H9 (cell line): ENCODE measurements at regions not wholly inside any gene's neighbourhood (a gene's known extent, or its start where the extent isn't known, plus 50 kb on each side); places are given as distances from the start of the nearest gene placed in this dataset.

Experiments used
- DNase-seq: peaks from one replicate; pipeline ENCODE4 v3.0.0-alpha.2; 2017
- H2AFZ ChIP-seq: one replicate; pipeline ENCODE4 v1.6.1; 2013; ENCODE audit warnings: mild to moderate bottlenecking, low read length, control low read depth, moderate library complexity
- H2AK5ac ChIP-seq: 2 replicates; pipeline ENCODE4 v1.6.1; 2013; ENCODE audit warnings: low read length, control low read depth, mixed read lengths; ENCODE audit not compliant: insufficient read length
- H2BK120ac ChIP-seq: one replicate; pipeline ENCODE4 v1.6.1; 2013; ENCODE audit warnings: low read depth, mild to moderate bottlenecking, low read length, control low read depth, inconsistent platforms; ENCODE audit not compliant: poor library complexity, severe bottlenecking
- H2BK12ac ChIP-seq: 2 replicates; pipeline ENCODE4 v1.6.1; 2013; ENCODE audit warnings: low read length, control low read depth, mixed read lengths, low read depth; ENCODE audit not compliant: insufficient read length
- H2BK15ac ChIP-seq: 2 replicates; pipeline ENCODE4 v1.6.1; 2013; ENCODE audit warnings: low read depth, low read length, control low read depth
- H2BK20ac ChIP-seq: one replicate; pipeline ENCODE4 v1.6.1; 2013; ENCODE audit warnings: low read depth, mild to moderate bottlenecking, low read length, control low read depth, inconsistent platforms; ENCODE audit not compliant: poor library complexity, severe bottlenecking
- H2BK5ac ChIP-seq: 2 replicates; pipeline ENCODE4 v1.6.1; 2013; ENCODE audit warnings: low read length, control low read depth, mixed read lengths; ENCODE audit not compliant: insufficient read length
- H3K14ac ChIP-seq: 2 replicates; pipeline ENCODE4 v1.6.1; 2013; ENCODE audit warnings: low read length, control low read depth; ENCODE audit not compliant: insufficient read depth
- H3K18ac ChIP-seq: 2 replicates; pipeline ENCODE4 v1.6.1; 2013; ENCODE audit warnings: low read depth, mild to moderate bottlenecking, mixed read lengths, low read length, control low read depth; ENCODE audit not compliant: insufficient read length
- H3K23ac ChIP-seq: 2 replicates; pipeline ENCODE4 v1.6.1; 2013; ENCODE audit warnings: low read length, control low read depth, mixed read lengths, low read depth; ENCODE audit not compliant: insufficient read length
- H3K23me2 ChIP-seq: 2 replicates; pipeline ENCODE4 v1.6.1; 2013; ENCODE audit warnings: low read depth, mild to moderate bottlenecking, mixed read lengths, low read length, control low read depth; ENCODE audit not compliant: insufficient read length, poor library complexity, severe bottlenecking
- H3K27ac ChIP-seq: 2 replicates; pipeline ENCODE4 v1.5.1; 2013; ENCODE audit warnings: low read length, control low read depth, mixed read lengths, low read depth; ENCODE audit not compliant: insufficient read length
- H3K27me3 ChIP-seq: 2 replicates; pipeline ENCODE4 v1.6.1; 2013; ENCODE audit warnings: low read length, control low read depth, inconsistent platforms; ENCODE audit not compliant: insufficient read depth
- H3K4ac ChIP-seq: 2 replicates; pipeline ENCODE4 v1.6.1; 2013; ENCODE audit warnings: low read depth, mild to moderate bottlenecking, control low read depth, inconsistent platforms, low read length, moderate library complexity
- H3K4me1 ChIP-seq: 2 replicates; pipeline ENCODE4 v1.6.1; 2013; ENCODE audit warnings: low read length, control low read depth, inconsistent platforms; ENCODE audit not compliant: insufficient read depth
- H3K4me2 ChIP-seq: 2 replicates; pipeline ENCODE4 v1.6.1; 2013; ENCODE audit warnings: low read length, control low read depth, mixed read lengths; ENCODE audit not compliant: insufficient read length, insufficient read depth
- H3K56ac ChIP-seq: 2 replicates; pipeline ENCODE4 v1.6.1; 2013; ENCODE audit warnings: low read depth, mild to moderate bottlenecking, mixed read lengths, low read length, control low read depth; ENCODE audit not compliant: insufficient read length
- H3K79me1 ChIP-seq: 2 replicates; pipeline ENCODE4 v1.6.1; 2013; ENCODE audit warnings: low read depth, mild to moderate bottlenecking, moderate library complexity, low read length, control low read depth, inconsistent platforms; ENCODE audit not compliant: insufficient read depth, poor library complexity, severe bottlenecking
- H3K79me2 ChIP-seq: 2 replicates; pipeline ENCODE4 v1.6.1; 2013; ENCODE audit warnings: low read length, control low read depth, inconsistent platforms; ENCODE audit not compliant: insufficient read depth
- H3K9ac ChIP-seq: 2 replicates; pipeline ENCODE4 v1.6.1; 2013; ENCODE audit warnings: low read length, control low read depth, mixed read lengths; ENCODE audit not compliant: insufficient read length; ENCODE audit errors: extremely low read depth
- H3K9me3 ChIP-seq: one replicate; pipeline ENCODE4 v1.6.1; 2013; ENCODE audit warnings: low read depth, low read length, inconsistent platforms; ENCODE audit not compliant: control insufficient read depth
- H3T11ph ChIP-seq: one replicate; pipeline ENCODE4 v1.6.1; 2013; ENCODE audit warnings: mild to moderate bottlenecking, low read length, control low read depth, inconsistent platforms
- H4K20me1 ChIP-seq: one replicate; pipeline ENCODE4 v1.6.1; 2013; ENCODE audit not compliant: control insufficient read depth, insufficient read length, insufficient read depth
- H4K5ac ChIP-seq: 2 replicates; pipeline ENCODE4 v1.6.1; 2013; ENCODE audit warnings: low read depth, mild to moderate bottlenecking, mixed read lengths, low read length, control low read depth; ENCODE audit not compliant: insufficient read length
- H4K8ac ChIP-seq: replicated peaks from 2 replicates; pipeline ENCODE4 v1.6.1; 2013; ENCODE audit warnings: low read length, control low read depth, mixed read lengths, low read depth; ENCODE audit not compliant: insufficient read length
- H4K91ac ChIP-seq: 2 replicates; pipeline ENCODE4 v1.6.1; 2013; ENCODE audit warnings: low read depth, mild to moderate bottlenecking, moderate library complexity, mixed read lengths, low read length, control low read depth; ENCODE audit not compliant: insufficient read length
- H3K27ac Mint-ChIP-seq, 3 experiments: 2 replicates in 2 of 3; 3 replicates in 1 of 3; pipeline ENCODE4 v1.8.0; 2020 to 2021; ENCODE audit warnings: mixed read lengths in 3 of 3, mild to moderate bottlenecking in 1 of 3, moderate library complexity in 1 of 3
- H3K27me3 Mint-ChIP-seq: 2 replicates; pipeline ENCODE4 v1.8.0; 2021; ENCODE audit warnings: low read depth, mild to moderate bottlenecking, moderate library complexity, mixed read lengths
- H3K36me3 Mint-ChIP-seq, 3 experiments: 2 replicates in 2 of 3; 3 replicates in 1 of 3; pipeline ENCODE4 v1.8.0; 2020 to 2021; ENCODE audit warnings: low read depth in 3 of 3, mixed read lengths in 3 of 3; ENCODE audit not compliant: insufficient read depth in 1 of 3
- H3K4me1 Mint-ChIP-seq, 2 experiments: 2 replicates each; pipeline ENCODE4 v1.8.0; 2020; ENCODE audit warnings: mixed read lengths in 2 of 2
- H3K4me3 Mint-ChIP-seq, 2 experiments: 2 replicates in 1 of 2; 3 replicates in 1 of 2; pipeline ENCODE4 v1.8.0; 2020 to 2021; ENCODE audit warnings: mild to moderate bottlenecking in 2 of 2, mixed read lengths in 2 of 2, moderate library complexity in 1 of 2
- H3K9me3 Mint-ChIP-seq, 2 experiments: 2 replicates in 1 of 2; 3 replicates in 1 of 2; pipeline ENCODE4 v1.8.0; 2020; ENCODE audit warnings: mild to moderate bottlenecking in 2 of 2, mixed read lengths in 2 of 2, moderate library complexity in 1 of 2
- WGBS: extraction: QIAGEN DNeasy Blood & Tissue Kit; methylation state at CpG from one replicate; pipeline ENCODE4 v1.1.7; 2013; ENCODE audit warnings: missing lambda C conversion rate, low lambda C conversion rate, mixed read lengths; ENCODE audit not compliant: insufficient read length; ENCODE audit errors: extremely low coverage; 5-methylcytosine and 5-hydroxymethylcytosine counted together
- TF ChIP-seq, protein P1 (sequence below): fragments of 200-600 bp; sonication (generic); conservative IDR thresholded peaks from 3 replicates; pipeline ENCODE4 v1.8.0; 2021; ENCODE audit warnings: antibody characterized with exemption, mild to moderate bottlenecking

DNA sequence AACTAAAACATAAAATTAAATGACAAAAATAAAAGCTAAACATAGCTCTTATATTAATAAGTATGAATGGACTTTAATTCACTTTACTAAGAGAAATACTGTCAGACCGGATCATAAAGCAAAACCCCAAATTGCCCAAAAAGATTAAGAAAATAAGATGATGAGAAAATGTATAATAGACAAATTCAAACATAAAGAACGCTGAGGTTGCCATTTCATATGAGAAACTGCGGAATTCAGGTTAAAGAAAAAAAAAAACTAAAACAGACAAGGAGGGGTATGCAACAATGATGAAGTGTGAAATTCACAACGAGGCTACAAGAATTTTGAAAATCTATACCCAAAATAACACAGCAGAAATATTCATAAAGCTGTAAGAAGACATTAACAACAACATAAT, 133.6 kb upstream of the JUN start:
- no peak overlapping the region for H4K5ac ChIP-seq
- no peak overlapping the region for H3T11ph ChIP-seq
- Mint-ChIP-seq H3K9me3 (peaks cover 19 to 20% of the 10 kb centered on the region in 2 experiments), H3K4me3 (no peak overlapping the region), H3K27ac (no peak overlapping the region), H3K36me3 (peaks cover 5 to 26% (median 11%) of the 10 kb centered on the region in 3 experiments; a peak in 6 of 7 replicates), H3K4me1 (peaks cover 8% of the 10 kb centered on the region in 2 experiments), H3K27me3 (peaks cover 2% of the 10 kb centered on the region)
- H3K18ac ChIP-seq = no peak overlapping the region
- H3K9me3 ChIP-seq = no peaks in the 10 kb centered on the region
- H3K4me1 ChIP-seq = no peaks in the 10 kb centered on the region
- H2BK5ac ChIP-seq = no peak overlapping the region
- H3K56ac ChIP-seq = no peak overlapping the region
- H2BK12ac ChIP-seq = no peak overlapping the region
- H2AFZ ChIP-seq = no peak overlapping the region
- DNase-seq = no peak
- no peak overlapping the region for H3K23ac ChIP-seq
- no peak overlapping the region for H2BK120ac ChIP-seq
- H3K79me1 ChIP-seq = no peaks in the 10 kb centered on the region
- H4K91ac ChIP-seq = no peak overlapping the region
- no peak overlapping the region for H2BK15ac ChIP-seq
- TF ChIP-seq, protein P1, sequence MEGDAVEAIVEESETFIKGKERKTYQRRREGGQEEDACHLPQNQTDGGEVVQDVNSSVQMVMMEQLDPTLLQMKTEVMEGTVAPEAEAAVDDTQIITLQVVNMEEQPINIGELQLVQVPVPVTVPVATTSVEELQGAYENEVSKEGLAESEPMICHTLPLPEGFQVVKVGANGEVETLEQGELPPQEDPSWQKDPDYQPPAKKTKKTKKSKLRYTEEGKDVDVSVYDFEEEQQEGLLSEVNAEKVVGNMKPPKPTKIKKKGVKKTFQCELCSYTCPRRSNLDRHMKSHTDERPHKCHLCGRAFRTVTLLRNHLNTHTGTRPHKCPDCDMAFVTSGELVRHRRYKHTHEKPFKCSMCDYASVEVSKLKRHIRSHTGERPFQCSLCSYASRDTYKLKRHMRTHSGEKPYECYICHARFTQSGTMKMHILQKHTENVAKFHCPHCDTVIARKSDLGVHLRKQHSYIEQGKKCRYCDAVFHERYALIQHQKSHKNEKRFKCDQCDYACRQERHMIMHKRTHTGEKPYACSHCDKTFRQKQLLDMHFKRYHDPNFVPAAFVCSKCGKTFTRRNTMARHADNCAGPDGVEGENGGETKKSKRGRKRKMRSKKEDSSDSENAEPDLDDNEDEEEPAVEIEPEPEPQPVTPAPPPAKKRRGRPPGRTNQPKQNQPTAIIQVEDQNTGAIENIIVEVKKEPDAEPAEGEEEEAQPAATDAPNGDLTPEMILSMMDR = no peak
- no peak overlapping the region for H3K14ac ChIP-seq
- no peaks in the 10 kb centered on the region for H4K20me1 ChIP-seq
- no peak overlapping the region for H2AK5ac ChIP-seq
- H2BK20ac ChIP-seq = no peak overlapping the region
- H3K23me2 ChIP-seq = no peaks in the 10 kb centered on the region
- no peak overlapping the region for H3K4ac ChIP-seq
- H3K27ac ChIP-seq = no peak overlapping the region
- WGBS = no CpG with 5 or more reads among the region's 4 CpGs
- H3K4me2 ChIP-seq = no peak overlapping the region
- no peaks in the 10 kb centered on the region for H3K27me3 ChIP-seq
- H3K79me2 ChIP-seq = no peaks in the 10 kb centered on the region
- H4K8ac ChIP-seq = no peak overlapping the region
- no peak overlapping the region for H3K9ac ChIP-seq
